Endothelial cell of umbilical vein (primary cell): ENCODE measurements at regions not wholly inside any gene's neighbourhood (a gene's known extent, or its start where the extent isn't known, plus 50 kb on each side); places are given as distances from the start of the nearest gene placed in this dataset.

Experiments
- BruUV-seq: library from RNA; stranded (reverse); fragments of 400-500 nt; replicated peaks from 2 replicates; lab custom pipeline; 2021; lab: Mats Ljungman, UMichigan
- CTCF ChIA-PET: fragments of 300-600, 350-600 bp; sonication (Branson Sonifier 250); formaldehyde crosslinking; loops from one replicate; lab custom pipeline; 2021; ENCODE audit warnings: antibody characterized with exemption, inconsistent platforms; lab: Charles Lee
- POLR2A ChIA-PET: fragments of 300-600, 350-600 bp; sonication (Branson Sonifier 250); formaldehyde crosslinking; loops from one replicate; lab custom pipeline; 2021; ENCODE audit warnings: antibody characterized with exemption, inconsistent platforms; lab: Charles Lee
- DNase-seq: peaks from one replicate; pipeline ENCODE4 v3.0.0-alpha.2; 2011; ENCODE audit warnings: low read depth, low spot score
- FAIRE-seq: peaks from 2 replicates; lab custom pipeline; 2011; peaks lifted over from hg19 to GRCh38; lab: Jason Lieb, UNC
- H2AFZ ChIP-seq: 2 replicates; pipeline ENCODE4 v1.6.0; 2012; ENCODE audit warnings: low read depth, low read length, control low read depth, inconsistent platforms
- H3K27ac ChIP-seq: 2 replicates; pipeline ENCODE4 v1.5.1; 2011; ENCODE audit warnings: low read depth, mild to moderate bottlenecking, control low read depth, low read length, moderate library complexity; ENCODE audit not compliant: insufficient read depth
- H3K27me3 ChIP-seq, 2 experiments: 2 replicates each; pipeline versions ENCODE4 v1.6.0 to v1.6.1; 2011; ENCODE audit warnings: low read length in 2 of 2, mixed read lengths in 1 of 2; ENCODE audit not compliant: control insufficient read depth in 2 of 2, insufficient read depth in 2 of 2
- H3K36me3 ChIP-seq, 2 experiments: 2 replicates in 1 of 2; 3 replicates in 1 of 2; pipeline ENCODE4 v1.5.1; 2011; ENCODE audit warnings: low read length in 2 of 2, mild to moderate bottlenecking in 1 of 2, moderate library complexity in 1 of 2; ENCODE audit not compliant: control insufficient read depth in 2 of 2, insufficient read depth in 2 of 2; ENCODE audit errors: extremely low read depth in 1 of 2
- H3K4me1 ChIP-seq: 3 replicates; pipeline ENCODE4 v1.5.1; 2011; ENCODE audit warnings: mild to moderate bottlenecking, low read length; ENCODE audit not compliant: control insufficient read depth, insufficient read depth; ENCODE audit errors: extremely low read depth
- H3K4me2 ChIP-seq: 2 replicates; pipeline ENCODE4 v1.6.1; 2011; ENCODE audit warnings: low read length, control low read depth, mixed read lengths; ENCODE audit not compliant: insufficient read depth
- H3K4me3 ChIP-seq, 3 experiments: fragments of 200-600 bp in 1 of 3; sonication (generic), shearing (Covaris generic) in 1 of 3; replicated peaks in 1 of 3; 2 replicates each; pipeline ENCODE4 v1.5.1; 2011 to 2016; ENCODE audit warnings: control low read depth in 3 of 3, low read length in 3 of 3, mild to moderate bottlenecking in 2 of 3, inconsistent platforms in 1 of 3, low read depth in 1 of 3, moderate library complexity in 1 of 3; ENCODE audit not compliant: insufficient read depth in 1 of 3
- H3K79me2 ChIP-seq: 2 replicates; pipeline ENCODE4 v1.6.0; 2012; ENCODE audit warnings: low read length, inconsistent platforms; ENCODE audit not compliant: control insufficient read depth, insufficient read depth
- H3K9ac ChIP-seq: replicated peaks from 2 replicates; pipeline ENCODE3; 2011; ENCODE audit warnings: low read length, control low read depth; ENCODE audit not compliant: insufficient read depth; ENCODE audit errors: extremely low read depth
- H3K9me1 ChIP-seq: replicated peaks from 3 replicates; pipeline ENCODE4 v1.6.0; 2011; ENCODE audit warnings: mild to moderate bottlenecking, low read length; ENCODE audit not compliant: control insufficient read depth, insufficient read depth; ENCODE audit errors: extremely low read depth
- H3K9me3 ChIP-seq: replicated peaks from 2 replicates; pipeline ENCODE4 v1.5.1; 2012; ENCODE audit warnings: low read length, inconsistent platforms; ENCODE audit not compliant: control insufficient read depth, insufficient read depth
- H4K20me1 ChIP-seq: replicated peaks from 2 replicates; pipeline ENCODE3; 2011; ENCODE audit warnings: mild to moderate bottlenecking, low read length; ENCODE audit not compliant: control insufficient read depth, insufficient read depth; ENCODE audit errors: extremely low read depth
- EZH2 ChIP-seq: IDR thresholded peaks from 2 replicates; pipeline ENCODE4 v1.6.1; 2012; ENCODE audit warnings: borderline replicate concordance, low read depth, mild to moderate bottlenecking, moderate library complexity, low read length, inconsistent platforms; ENCODE audit not compliant: severe bottlenecking
- FOS ChIP-seq: IDR thresholded peaks from 2 replicates; pipeline ENCODE4 v1.6.1; 2011; ENCODE audit warnings: mild to moderate bottlenecking, low read length, moderate library complexity, borderline replicate concordance; ENCODE audit not compliant: insufficient read depth
- GATA2 ChIP-seq: IDR thresholded peaks from 2 replicates; pipeline ENCODE4 v1.7.0; 2011; ENCODE audit warnings: low read depth, mild to moderate bottlenecking, moderate library complexity, mixed read lengths, low read length; ENCODE audit not compliant: insufficient read length, insufficient read depth
- JUN ChIP-seq: IDR thresholded peaks from 2 replicates; pipeline ENCODE4 v1.6.1; 2011; ENCODE audit warnings: borderline replicate concordance, low read depth; ENCODE audit not compliant: insufficient read length, insufficient read depth
- MYC ChIP-seq: IDR thresholded peaks from one replicate; pipeline ENCODE4 v1.6.1; 2011; ENCODE audit warnings: mild to moderate bottlenecking, low read depth, low read length
- POLR2A ChIP-seq: IDR thresholded peaks from 2 replicates; pipeline ENCODE4 v1.6.1; 2012; ENCODE audit warnings: low read depth, mild to moderate bottlenecking, control low read depth, low read length
- POLR2AphosphoS5 ChIP-seq: IDR thresholded peaks from 2 replicates; pipeline ENCODE4 v1.6.1; 2012; ENCODE audit warnings: low read depth, mild to moderate bottlenecking, control low read depth, low read length, moderate library complexity; ENCODE audit not compliant: insufficient read depth
- dilution Hi-C: fragments of 300-500 bp; cut with MboI; formaldehyde crosslinking; loops from one replicate; pipeline ENCODE4 v1.15.0; 2019; ENCODE audit warnings: low sequenced_read_pairs; ENCODE audit not compliant: extremely low pct_ligation_motif_present
- intact Hi-C: fragments of 100-400 bp; cut with micrococcal nuclease; formaldehyde crosslinking; loops from one replicate; pipeline ENCODE4 v1.10.0; 2022
- TF ChIP-seq, protein P1 (sequence below), 2 donors: IDR thresholded peaks; 1 replicate in 1 of 2; 2 replicates in 1 of 2; pipeline ENCODE4 v1.5.1; 2011; ENCODE audit warnings: low read length in 2 of 2, mild to moderate bottlenecking in 2 of 2, moderate library complexity in 2 of 2, control low read depth in 1 of 2, inconsistent platforms in 1 of 2, low read depth in 1 of 2; ENCODE audit not compliant: insufficient read depth in 1 of 2; ENCODE audit errors: extremely low read depth in 1 of 2
- TF ChIP-seq, protein P2 (sequence below): IDR thresholded peaks from 2 replicates; pipeline ENCODE4 v1.6.1; 2011; ENCODE audit not compliant: insufficient read depth, insufficient read length

DNA sequence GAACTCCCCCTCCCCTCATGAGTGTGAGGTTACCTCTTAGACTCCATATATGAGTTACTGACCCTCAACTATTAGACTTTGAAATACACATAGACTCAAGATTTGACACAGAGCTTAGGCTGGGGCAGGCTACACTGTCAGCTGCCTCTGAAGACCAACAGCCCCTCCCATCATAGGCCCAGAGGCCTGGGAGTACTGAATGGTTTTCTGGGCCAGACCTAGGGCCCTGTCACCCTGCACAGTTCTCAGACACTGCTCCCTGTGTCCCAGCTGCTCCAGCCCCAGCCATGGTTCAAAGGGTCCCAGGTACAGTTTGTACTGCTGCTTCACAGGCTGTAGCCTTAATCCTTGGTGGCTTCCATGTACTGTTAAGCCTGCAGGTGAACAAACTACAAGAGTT, 132.1 kb upstream of the MOCS1 start:
- Histone ChIP-seq H3K4me1 (no peaks in the 10 kb centered on the region), H2AFZ (no peak overlapping the region), H3K27me3 (no peaks in the 10 kb centered on the region), H3K9ac (no peak overlapping the region), H3K4me2 (no peak overlapping the region), H3K36me3 (no peaks in the 10 kb centered on the region), H3K4me3 (no peak overlapping the region), H3K79me2 (no peaks in the 10 kb centered on the region), H3K9me1 (no peaks in the 10 kb centered on the region), H4K20me1 (no peaks in the 10 kb centered on the region), H3K27ac (no peak overlapping the region), H3K9me3 (no peaks in the 10 kb centered on the region)
- BruUV-seq, result no TSS peak
- dilution Hi-C loops, result no loop called here
- TF ChIP-seq GATA2 (no peak), POLR2AphosphoS5 (no peak), JUN (no peak), EZH2 (no peak), POLR2A (no peak), MYC (no peak), FOS (no peak)
- TF ChIP-seq, protein P1, sequence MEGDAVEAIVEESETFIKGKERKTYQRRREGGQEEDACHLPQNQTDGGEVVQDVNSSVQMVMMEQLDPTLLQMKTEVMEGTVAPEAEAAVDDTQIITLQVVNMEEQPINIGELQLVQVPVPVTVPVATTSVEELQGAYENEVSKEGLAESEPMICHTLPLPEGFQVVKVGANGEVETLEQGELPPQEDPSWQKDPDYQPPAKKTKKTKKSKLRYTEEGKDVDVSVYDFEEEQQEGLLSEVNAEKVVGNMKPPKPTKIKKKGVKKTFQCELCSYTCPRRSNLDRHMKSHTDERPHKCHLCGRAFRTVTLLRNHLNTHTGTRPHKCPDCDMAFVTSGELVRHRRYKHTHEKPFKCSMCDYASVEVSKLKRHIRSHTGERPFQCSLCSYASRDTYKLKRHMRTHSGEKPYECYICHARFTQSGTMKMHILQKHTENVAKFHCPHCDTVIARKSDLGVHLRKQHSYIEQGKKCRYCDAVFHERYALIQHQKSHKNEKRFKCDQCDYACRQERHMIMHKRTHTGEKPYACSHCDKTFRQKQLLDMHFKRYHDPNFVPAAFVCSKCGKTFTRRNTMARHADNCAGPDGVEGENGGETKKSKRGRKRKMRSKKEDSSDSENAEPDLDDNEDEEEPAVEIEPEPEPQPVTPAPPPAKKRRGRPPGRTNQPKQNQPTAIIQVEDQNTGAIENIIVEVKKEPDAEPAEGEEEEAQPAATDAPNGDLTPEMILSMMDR (IDR thresholded peaks at IDR 0.05; ENCODE audit: extremely low read depth in 1 of 2, insufficient read depth in 1 of 2, low read depth in 1 of 2, low read length in 2 of 2), result no peak
- TF ChIP-seq, protein P2, sequence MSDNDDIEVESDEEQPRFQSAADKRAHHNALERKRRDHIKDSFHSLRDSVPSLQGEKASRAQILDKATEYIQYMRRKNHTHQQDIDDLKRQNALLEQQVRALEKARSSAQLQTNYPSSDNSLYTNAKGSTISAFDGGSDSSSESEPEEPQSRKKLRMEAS, result no peak
- ChIA-PET CTCF (no interaction called here), POLR2A (no interaction called here)
- no peak for FAIRE-seq
- intact Hi-C loops, result no loop called here
- DNase-seq, result no peak
